Cardiac septum (tissue), 1 donor: ENCODE measurements at regions not wholly inside any gene's neighbourhood (a gene's known extent, or its start where the extent isn't known, plus 50 kb on each side); places are given as distances from the start of the nearest gene placed in this dataset.

Experiments
- DNase-seq: peaks from one replicate; pipeline ENCODE4 v3.0.0-alpha.2; 2020; ENCODE audit warnings: low spot score
- intact Hi-C: fragments of 100-400 bp; cut with DNase I; formaldehyde crosslinking; loops from one replicate; pipeline ENCODE4 v1.14.0; 2022
- donor health status: DM: no; HTN: no; CAD: no.

DNA sequence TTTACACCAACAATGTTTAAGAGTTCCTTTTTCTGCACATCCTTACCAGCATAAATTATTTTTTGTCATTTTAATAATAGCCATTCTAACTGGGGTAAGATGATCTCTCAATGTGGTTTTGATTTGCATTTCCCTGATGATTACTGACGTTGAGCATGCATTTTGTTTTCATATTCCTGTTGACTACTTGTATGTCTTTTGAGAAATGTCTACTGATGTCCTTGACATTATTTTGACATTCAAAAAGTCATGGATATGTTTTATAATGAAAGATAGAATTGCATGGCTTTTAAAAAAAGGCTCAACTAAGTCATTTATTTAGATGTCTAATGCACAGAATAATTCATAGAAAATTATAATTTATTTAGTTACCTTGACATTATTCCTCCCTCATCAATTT lies 381.6 kb upstream of the C9orf72 start:
- intact Hi-C loops: no loop called here
- DNase-seq: no peak

DNA sequence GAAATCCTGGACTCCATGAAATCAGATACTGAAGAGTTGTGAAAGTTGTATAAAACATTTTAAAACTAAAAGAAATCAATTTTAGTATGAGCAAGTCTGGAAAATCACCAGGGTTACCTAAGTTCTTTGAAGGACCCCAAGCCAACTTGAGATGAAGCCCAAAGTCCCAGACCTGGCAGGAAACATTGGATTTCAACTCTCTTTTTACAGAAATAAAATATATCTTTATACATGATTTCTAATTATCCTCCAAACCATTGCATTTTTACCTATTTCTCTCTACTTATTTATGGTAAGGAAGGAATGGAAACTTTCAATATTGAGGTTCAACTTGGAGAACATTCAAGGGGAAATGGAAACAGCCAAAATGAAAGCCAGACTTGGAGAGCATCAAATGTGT lies 390.6 kb upstream of the C9orf72 start:
- DNase-seq: no peak
- intact Hi-C loops: no loop called here

DNA sequence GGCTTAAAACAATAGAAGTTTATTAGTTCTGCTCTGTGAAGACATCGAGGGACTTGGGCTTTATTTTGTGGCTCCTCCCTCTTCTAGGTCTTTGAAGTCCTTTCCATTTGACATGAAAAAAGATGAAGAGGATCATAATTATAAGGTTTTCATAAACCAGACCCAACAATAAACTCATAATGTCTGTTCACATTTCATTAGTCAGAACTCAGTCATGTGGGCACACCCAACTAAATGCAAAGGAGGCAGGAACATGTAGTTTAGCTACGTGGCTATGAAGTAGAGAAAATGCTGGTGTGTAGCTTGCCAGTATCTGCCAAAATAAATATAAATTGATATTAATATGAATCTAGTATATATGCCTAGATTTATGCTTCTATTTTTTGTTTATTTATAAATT lies 393.9 kb upstream of the C9orf72 start:
- no peak for DNase-seq
- intact Hi-C loops: no loop called here

DNA sequence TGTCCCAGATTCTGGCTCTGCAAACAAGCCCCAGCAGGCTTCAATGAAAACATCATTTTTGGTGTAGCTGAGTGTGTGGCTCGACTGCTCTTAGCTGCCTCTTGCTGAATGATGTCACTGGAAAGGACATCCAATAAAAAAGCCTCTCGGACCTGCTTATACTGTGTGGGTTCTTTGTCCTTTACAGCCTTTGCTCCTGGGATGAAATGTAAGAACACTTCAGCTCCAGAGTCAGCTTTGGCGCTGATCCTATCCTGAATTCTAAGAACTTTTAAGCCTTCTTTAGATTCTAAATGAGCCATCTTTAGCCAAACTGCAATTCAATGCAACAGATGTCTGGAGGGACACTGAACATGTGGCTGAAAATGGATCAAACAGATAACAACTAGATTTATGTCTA lies 404.6 kb upstream of the C9orf72 start:
- intact Hi-C loops: no loop called here
- DNase-seq: no peak

DNA sequence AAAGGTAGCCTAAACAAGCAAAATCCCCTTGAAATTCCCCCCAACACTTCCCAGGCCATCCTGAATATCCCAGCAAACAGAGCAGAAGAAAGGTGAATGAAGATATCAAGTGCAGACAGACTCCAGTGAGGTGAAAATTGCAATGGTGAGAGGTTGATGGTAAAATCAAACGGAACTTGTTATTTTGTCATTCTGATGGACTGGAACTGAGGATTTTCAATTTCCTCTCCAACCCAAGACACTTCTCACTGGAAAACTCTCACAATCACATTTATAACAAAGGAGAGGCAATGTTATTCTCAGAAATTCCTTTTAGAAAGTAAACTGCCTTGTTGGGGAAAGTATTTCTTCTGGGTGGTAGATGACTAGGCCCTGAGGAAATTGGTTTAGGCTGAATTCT lies 412.4 kb upstream of the C9orf72 start:
- intact Hi-C loops: no loop called here
- DNase-seq: no peak

DNA sequence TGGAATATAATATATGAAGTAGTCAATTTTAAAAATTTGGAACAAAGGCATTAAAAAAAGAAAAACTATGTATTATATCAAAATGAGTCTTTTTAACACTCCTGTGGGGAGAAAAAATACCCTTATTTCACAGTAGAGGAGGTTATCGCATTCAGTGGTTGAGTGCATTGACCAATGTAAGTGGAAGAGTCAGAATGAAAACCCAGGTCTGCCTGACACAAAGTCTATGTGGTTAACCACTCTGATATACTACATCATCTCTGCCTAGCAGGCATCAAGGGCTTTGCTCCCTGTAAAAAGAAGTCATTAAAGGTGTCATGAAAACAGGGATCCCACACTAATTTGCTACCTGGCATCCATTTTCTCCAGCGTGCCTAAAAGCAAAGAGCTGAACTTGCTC lies 417.2 kb upstream of the C9orf72 start:
- no peak for DNase-seq
- intact Hi-C loops: no loop called here

- intact Hi-C loops: no loop called here
- no peak for DNase-seq
Measured at GRCh38 chr9:27991221-27991620, 417.9 kb upstream of the C9orf72 start.

DNA sequence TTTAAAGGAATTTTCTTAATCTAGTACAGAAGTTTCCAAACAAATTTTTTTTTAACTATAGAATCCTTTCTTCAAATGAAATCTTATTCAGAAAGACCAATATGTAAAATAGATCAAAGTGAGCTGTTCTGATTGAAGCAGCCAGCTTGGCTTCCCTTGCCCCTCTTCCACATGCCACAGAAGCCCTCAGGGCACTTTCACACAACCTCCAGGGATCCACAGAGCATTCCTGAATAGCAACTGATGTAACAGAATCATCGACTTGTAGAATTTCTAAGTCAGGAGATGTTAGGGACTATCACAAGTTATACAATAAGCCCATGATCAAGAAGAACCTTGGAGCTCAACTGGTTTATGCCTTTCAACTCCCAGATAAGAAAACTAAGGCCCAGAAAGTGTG lies 427.8 kb upstream of the C9orf72 start:
- DNase-seq: no peak
- intact Hi-C loops: no loop called here

- DNase-seq: no peak
- intact Hi-C loops: no loop called here
Measured at GRCh38 chr9:28004900-28005299, 431.6 kb upstream of the C9orf72 start.

DNA sequence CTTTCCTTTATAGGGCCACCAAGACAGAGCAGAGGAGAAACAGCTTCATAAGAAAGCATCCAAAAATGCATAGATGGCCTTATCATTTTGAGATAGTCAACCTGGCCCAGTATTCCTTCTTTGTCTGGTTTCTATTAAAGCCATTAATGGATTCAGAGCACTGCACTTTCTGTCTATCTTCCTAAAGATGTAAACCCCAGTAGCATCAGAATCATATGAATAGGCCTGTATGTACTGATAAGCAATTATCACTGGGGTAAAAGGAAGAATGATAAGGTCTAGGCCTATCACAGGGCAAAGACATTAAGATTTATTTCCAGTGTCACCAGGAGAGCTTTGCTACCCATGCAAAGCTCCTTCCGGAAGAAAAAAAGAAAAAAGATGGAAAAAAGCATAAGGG lies 432.5 kb upstream of the C9orf72 start:
- intact Hi-C loops: no loop called here
- DNase-seq: no peak

DNA sequence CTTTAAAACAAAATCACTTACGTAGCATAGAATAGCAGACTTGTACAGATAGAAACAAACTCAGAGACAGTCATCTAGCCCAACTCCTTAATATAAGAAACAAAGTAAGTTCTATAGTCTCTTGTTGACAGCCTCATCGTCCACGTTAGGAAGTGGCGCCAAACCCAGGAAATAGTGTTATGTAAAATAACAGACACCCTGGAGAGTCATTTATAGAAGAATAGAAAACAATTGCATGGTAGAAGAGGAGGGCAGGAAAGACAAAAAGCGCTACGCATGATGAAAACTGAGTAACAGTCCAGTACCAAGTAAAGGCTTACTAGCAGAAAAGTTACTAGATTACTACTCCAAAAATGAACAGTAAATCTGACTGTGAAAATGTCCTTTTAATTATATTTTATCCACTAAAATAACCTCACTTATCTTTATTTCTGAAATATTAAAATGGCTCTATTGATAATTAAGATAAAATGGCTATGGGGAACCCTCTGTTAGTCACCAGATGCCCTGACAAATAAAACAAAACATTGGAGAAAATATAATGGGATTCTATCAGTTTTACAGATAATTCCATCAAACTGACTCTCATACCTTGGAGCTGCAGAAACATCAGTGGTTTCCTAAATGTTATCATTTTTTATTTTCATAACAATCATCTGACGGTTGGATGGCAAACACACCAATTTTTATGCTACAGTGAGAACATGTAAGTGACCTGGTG lies 434.0 kb upstream of the C9orf72 start:
- intact Hi-C loops: no loop called here

DNA sequence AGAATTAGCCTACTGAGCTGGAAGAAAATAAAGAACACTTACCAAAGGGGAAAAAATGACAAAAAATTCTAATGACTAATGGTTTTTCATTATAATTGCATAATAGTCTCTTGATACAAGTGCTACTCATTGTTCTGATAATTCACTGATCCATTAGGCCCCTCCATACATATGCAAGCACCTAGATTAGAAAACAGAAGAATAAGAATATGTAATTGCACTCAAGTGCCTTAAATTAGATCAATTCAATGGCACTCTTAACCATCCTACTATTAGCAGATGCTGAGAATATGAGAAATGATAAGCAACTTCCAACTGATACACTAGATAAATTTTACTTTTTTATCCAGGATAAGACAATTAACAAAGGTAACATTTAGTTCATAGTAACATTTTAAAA lies 440.9 kb upstream of the C9orf72 start:
- DNase-seq: no peak

More for the DNA sequence above, 434.0 kb upstream of the C9orf72 start:
- no peak for DNase-seq

GRCh38 chr9:28024676-28025075 lies 451.4 kb upstream of the C9orf72 start:
- intact Hi-C loops: no loop called here
- no peak for DNase-seq

More for the DNA sequence above, 440.9 kb upstream of the C9orf72 start:
- intact Hi-C loops: no loop called here

- DNase-seq: no peak
- intact Hi-C loops: no loop called here
Measured at GRCh38 chr9:28025186-28025585, 451.9 kb upstream of the C9orf72 start.

GRCh38 chr9:28031521-28032267 lies 458.4 kb upstream of the C9orf72 start:
- intact Hi-C loops: no loop called here
- DNase-seq: no peak

DNA sequence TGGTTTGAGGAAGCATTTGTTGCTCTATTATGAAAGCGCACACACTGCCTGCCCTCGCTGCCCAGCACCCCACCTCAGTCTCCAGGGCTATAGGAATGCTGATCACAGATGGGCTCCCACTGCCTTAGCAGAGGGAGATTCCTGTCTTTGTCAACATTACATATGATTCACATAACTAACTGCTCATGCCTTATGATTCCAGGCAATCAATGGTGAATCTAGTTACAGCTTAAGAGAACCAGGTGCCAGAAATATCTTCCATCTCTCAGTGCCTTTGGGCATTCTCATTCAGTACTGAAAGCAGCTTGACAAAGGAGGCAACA lies 458.9 kb upstream of the C9orf72 start:
- no peak for DNase-seq
- intact Hi-C loops: no loop called here

DNA sequence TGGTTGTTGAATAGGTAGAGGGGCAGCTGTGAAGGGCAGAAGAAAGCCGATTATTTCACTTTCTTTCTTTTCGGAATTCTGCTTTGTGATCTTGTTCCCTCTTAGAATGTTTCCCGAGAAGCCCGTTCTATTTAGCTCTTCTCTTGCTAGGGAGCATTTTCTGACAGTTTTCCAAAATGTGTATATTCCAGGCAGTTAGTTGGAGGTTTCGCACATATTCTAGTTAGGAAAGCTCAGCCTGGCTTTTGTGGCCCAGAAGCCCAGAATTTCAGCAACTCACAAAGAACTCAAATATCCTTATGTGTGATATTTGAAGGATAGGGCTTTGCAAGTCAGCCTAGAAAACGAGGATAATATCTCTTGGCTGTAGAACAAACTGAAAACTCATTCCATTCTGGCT lies 461.0 kb upstream of the C9orf72 start:
- intact Hi-C loops: no loop called here
- DNase-seq: no peak

GRCh38 chr9:28037968-28038367 lies 464.7 kb upstream of the C9orf72 start:
- intact Hi-C loops: no loop called here
- no peak for DNase-seq

- intact Hi-C loops: no loop called here
- no peak for DNase-seq
Measured at GRCh38 chr9:28045051-28045450, 471.8 kb upstream of the C9orf72 start.

GRCh38 chr9:28050046-28050445 lies 476.8 kb upstream of the C9orf72 start:
- no peak for DNase-seq
- intact Hi-C loops: no loop called here

DNA sequence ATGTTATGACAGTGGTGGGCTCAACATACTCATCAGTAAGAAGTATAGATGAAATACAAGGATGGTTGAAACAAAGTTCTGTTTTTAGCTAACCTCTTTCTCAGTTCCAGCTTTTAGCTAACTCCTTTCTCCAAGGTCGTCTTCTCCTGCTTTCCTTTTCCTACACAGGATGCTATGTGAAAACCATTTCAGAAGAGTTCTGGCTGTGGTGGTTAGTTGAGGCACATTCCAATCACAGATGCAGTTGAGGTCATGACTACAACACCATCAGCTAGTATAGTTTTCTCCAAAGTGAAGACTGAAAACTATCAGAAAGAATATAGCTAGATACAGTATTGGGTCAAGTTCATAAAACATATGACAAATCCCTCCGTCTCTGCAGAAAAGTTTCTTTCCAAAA lies 477.7 kb upstream of the C9orf72 start:
- DNase-seq: no peak
- intact Hi-C loops: no loop called here
